Retina (tissue), 1 donor: ENCODE measurements at regions not wholly inside any gene's neighbourhood (a gene's known extent, or its start where the extent isn't known, plus 50 kb on each side); places are given as distances from the start of the nearest gene placed in this dataset.

Source experiments
- DNase-seq: peaks from one replicate; pipeline ENCODE4 v3.0.0-alpha.2; 2016

DNA sequence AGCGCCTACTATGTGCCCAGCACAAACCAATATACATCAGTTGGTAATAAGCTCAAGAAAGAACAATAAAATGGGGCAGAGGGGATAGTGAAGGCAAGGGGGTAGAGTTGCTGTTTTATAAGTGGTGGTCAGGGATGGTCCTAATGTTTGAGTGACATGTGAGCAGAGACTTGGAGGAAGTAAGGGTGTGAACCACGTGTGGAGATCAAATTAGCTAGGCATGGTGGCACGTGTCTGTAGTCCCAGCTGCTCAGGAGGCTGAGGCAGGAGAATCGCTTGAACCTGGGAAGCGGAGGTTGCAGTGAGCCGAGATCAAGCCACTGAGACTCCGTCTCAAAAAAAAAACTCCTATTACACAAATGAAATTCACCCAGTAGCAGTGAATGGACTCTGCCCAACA lies 56.5 kb downstream of the IRX6 start:
- DNase-seq, result no peak

DNA sequence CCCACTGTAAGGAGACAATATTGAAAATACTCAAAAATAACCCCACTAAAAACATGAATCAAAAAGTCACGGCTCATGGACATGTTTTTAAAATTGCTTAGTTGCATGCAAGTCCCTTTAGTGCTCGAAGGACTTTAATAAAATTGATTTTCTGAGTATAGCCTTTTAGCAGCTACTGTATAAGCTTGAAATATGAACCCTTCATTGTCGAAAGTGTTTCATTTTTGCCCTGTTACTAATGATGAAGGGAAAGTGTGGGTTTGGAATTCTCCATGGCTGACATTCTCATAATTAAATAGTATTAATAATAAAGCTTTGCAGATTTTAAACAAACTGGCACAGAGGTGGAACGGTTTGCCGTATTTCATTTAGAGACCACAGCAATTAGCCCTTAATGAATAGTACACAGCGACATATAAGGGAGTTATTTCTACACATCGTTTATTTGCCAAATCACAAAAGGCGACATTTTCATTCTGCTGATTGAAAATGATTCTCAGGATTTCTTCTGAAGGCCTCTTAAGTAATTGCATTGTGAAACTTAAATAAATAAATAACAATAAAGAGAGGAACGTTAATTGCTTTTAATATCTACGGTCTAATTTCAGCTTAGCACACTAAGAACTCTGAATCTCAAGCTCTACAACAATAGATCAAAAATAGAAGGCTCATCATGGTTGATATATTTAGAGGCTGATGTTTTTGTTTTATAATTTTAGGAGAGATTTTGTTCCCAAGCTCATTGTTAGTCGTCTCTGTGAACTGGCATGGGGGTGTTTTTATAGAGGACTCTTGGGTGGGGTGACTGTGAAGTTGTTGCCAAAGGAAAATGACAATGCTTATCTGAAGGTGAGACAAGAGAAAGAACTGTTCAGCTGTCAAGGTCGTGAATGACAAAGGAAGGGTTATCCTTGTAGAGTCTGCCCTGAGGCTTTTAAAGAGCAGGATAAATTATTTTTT lies 60.6 kb downstream of the IRX6 start:
- no peak for DNase-seq

DNA sequence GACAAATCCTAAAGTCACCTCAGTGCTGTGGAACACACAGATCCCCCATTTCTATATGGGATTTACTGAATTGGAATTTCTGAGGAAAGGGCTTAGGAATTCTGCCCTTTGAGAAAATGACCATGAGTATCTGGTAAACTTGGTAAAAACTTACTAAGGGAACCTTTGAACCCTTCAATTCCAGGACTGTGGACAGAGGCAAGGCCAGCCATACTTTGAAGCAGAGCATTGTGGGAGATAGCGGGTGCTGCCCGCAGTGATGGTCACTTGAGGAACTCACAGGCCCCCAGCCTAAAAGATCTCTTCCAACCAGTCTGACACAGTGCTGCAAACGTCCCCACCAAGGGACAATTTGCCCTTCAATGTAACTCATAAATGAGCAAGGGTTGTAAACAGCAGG lies 61.4 kb downstream of the IRX6 start:
- no peak for DNase-seq

DNA sequence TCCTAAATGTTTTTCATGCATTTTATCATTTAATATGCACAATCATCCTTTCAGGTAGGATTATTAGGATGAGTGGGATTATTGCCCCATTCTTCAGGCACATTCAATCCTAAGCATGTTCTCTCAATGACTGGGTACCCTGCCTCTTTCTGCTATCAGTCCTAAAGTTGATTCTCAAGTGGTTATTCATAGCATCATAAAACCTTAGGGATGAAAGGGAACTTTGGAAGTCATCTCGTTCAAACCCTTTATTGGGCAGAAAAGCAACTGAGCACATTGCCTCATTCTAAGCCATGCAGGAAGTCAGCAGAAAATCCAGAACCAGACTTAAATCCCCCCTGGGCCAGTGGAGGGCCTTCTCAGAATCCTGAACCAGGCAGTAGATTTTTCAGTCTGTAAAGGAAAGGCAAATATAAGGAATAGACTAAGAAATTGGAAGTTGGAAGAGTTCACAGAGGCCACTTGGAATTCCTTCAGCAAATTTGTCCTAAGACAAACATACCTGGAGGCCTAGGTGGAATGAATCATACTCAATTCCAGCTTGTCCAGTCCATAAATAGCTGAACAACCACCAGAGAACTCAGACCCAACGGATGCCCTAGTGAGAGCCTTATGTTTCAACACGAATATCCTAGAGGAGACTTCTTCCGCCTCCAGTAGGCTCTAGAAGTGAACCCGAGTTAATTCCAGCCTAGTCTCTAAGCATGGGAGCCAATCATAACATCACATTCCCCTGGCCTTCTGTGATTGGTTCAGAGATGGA lies 62.7 kb downstream of the IRX6 start:
- DNase-seq, result no peak

DNA sequence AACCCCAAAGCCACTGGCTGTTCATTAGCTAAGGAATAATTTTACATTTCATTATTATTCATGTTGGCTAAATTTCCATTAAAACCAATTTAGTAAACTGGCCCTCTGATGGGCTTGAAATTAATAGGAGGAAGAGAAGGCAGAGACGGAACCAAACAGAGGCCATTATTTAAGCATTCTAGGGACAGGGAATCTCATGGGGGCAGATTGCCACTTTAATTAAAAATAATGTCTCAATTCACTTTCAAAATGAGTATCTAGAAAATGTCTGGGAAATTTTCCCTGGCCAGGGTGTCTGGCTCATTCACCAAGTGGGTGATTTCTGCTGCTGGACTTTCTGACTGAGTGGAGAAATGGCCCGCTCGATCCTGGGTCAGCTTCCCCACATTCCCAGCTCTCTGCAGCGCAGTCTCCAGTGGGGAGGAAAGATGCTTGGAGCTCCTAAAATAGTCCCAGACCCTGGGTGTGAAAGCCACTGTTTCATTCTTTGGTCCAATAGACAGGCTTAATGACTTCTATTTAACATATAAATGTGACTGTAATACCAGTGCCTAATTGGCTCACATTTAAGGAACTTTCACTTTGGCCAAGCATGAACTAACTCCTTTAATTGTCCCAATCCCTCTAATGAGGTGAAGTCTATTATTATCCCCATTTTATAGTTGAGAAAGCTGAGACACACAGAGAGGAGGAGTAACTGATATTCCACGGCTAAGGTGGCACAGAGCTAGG lies 64.3 kb downstream of the IRX6 start:
- no peak for DNase-seq

DNA sequence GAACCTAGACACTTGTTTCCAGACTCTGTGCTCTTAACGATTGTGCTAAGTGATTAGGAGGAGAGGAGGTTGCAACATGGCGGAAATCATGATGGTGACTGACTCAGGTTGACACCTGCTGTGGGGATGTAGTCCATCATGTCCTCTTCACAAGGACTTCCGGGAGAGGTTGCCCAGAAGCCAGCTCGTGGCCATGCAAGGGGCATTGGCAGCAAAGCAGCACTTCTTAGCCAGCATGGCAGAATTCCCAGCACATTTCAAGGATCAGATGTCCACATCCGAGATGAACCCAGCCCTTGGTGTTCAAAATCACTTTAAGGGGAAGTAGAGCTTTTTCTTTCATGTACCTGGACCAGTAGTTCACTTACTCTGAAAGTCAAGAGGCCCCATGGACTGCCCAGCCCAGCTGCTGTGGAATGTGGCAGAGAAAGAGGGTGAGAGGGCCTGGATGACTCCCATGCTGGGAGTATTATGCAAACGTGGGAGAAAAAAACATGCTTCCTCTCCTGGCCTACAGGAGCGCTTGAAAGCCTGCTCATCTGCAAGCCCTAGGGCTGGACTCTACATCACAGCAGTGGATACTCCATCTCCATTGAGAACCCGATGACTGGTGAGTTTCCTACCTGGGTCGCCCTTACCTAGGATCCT lies 65.5 kb downstream of the IRX6 start:
- no peak for DNase-seq

DNA sequence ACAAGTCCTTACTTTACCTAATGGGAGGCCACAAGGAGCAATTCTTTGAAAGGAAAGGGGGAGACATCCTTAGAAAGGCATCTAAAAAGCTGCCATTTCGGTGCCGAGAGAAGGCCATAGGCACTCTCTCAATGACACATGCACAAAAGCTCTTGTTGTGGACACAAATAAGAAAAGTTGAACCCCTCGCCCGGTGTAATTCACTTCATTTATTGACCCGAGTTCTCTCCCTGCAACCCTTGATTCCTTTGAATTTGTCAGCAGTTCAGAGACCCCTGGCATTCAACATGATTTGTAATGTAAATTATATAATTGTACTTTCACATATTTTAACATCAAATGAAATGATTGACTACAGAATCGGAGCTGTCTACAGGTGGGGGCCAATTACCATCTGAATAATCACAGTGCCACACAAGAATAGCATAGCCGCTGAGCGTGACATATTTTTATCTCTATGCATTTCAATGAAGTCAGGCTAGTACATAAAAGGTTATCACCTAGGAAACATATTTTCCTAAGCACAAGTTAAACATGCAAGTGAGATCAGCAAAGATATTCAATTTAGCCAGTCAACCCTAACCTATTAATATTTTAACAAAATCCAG lies 66.7 kb downstream of the IRX6 start:
- DNase-seq, result no peak

DNA sequence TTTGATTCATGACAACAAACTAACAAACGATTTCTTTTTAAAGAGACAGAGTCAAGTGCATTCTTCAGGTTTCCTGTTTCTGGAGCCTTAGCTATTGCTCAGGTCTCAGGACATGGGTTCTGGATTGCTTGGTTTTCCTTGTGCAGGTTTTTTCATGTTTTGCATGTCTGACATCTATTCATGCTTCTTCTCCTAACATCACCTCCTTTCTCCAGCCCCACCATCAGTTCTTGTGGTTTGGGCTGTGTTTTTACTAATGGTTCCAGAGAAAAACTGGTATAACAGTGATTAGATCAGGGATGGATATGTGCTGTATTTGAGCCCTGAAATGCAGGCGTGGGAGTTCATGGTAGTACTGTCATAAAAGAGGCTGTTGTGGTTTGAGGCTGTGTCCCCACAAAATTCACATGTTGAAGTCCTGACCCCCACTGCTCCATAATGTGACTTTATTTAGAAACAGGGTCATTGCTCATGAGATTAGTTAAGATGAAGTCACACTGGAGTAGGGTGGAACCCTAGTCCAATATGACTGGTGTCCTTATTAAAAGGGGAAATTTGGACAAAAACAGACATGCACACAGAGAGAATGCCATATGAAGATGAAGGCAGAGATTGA lies 67.9 kb downstream of the IRX6 start:
- DNase-seq, result no peak

DNA sequence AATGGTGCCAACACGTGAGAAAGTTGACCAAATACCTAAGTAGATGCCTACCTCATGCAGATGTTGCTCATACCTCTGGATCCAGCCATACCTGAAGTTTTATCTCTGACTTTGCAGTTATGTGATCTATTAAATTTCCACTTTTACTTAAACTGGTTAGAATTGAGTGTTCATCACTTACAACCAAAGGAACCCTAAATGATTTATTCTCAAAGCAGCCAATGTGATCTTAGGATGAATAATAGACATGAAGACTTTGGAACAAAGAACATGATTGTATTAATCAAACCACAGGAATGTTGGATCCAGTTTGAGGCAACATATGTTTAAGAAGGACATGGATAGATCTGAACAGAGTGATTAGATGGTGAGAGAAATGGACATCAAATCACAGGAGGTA lies 68.7 kb downstream of the IRX6 start:
- no peak for DNase-seq

DNA sequence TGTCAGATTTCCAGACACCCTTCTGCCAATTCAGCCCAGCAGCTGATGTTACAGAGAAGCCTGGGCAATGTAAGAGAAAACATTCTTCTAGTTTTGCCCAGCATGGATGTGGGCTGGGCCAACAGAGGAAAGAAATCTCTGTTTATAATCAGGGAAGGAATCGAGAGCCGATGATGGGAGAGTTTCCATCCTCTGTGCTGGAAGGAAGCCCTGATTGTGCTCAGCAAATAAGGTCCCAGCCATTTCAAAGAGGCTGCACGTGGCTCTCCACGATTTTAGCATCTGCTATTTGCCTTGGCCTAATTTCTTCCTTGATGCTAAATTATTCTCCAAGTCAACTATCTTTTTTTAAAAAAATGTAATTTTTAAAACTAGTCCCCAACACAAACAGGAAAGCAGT lies 70.0 kb downstream of the IRX6 start:
- DNase-seq, result no peak

DNA sequence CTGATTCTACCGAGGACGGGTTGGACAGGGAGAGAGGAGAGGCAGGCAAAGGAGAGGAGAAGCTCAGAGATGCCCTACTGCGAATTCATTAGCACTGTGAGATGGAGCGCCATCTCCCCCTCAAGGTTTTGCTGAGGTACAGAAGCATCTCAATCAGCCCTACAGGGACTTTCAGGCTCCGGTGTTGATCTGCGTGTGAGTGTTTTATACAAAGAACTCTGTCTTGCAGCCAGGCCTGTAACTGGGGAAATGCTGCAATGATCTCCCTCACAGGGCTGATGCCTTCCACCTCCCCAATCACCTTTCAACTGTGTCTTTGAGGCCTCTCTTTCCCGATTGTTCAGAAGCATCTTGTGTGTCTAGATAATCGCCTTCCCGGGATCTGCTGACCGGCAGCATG lies 74.8 kb downstream of the IRX6 start:
- peak; percentile 65 for DNase-seq

DNA sequence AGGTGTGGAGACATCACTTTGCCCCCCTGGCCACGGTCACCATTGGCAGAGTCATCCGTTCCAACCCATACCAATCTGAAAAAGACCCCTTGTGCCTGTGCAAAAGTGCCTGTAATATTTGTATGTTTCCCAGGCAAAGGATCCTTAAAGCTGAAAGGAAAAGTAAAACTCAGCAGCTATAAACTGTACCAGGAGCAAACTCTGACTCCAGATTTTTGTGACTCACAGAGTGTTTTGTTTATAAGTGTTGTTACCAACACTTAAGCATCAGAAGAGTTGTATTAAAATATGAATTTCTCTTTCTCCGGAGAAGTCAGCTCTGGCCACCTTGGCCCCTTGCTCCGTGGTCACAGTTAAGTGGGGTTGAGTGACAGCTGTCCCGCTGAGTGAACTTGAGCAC lies 75.9 kb downstream of the IRX6 start:
- DNase-seq, result no peak

DNA sequence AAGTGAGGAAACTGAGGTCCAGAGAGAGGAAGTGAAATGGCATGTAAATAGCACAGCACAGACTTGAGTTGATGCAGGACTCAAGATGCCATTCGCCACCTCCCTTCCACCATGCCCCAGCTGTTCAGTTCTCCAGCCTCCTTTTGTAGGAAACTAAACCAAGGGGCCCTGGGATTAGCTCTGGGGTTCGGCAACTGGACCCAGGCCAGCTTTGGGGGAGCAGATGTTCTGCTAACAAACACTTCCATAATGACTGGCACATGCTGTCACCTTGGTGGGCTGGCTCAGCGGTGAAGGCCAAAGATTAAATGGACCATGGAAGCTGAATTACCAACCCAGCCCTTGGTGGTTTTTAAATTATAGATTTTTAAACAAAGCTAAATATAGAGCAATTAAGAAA lies 77.0 kb downstream of the IRX6 start:
- no peak for DNase-seq

DNA sequence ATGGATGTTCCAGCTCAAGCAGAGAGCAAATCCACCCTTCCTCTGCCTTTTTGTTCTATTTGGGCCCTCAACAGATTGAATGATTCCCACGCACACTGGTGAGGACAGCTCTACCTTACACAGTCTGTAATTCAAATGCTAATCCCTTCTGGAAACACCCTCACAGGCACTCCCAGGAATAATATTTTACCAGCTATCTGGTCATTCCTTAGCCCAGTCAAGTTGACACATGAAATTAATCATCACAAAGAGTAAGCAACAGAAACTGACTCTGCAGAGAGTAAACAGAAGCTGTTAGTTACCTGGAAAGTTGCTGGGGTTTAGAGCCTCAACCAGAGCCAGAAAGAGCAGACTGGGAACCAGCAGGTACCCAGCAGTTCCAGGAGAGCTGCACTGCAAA lies 75.5 kb upstream of the MMP2 start:
- DNase-seq, result no peak

DNA sequence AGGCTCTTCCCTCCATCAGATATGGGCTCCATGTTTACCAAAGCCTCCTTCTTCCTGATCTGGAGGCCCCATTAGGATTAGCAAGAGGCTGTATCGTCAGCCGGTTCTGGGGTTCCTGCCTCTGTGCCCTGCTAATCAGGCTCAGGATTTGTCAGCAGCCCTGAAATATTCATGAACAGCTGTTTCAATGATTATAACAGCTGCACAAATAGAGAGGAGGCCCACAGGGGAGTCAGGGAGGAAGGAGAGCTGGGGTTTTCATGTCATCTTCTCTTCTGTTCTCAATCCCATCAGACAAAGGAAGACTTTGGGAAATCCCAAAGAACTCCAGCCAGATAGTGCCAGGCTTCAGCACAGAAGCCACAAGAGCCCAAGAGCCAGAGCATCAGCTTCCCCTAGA lies 72.3 kb upstream of the MMP2 start:
- DNase-seq, result no peak

DNA sequence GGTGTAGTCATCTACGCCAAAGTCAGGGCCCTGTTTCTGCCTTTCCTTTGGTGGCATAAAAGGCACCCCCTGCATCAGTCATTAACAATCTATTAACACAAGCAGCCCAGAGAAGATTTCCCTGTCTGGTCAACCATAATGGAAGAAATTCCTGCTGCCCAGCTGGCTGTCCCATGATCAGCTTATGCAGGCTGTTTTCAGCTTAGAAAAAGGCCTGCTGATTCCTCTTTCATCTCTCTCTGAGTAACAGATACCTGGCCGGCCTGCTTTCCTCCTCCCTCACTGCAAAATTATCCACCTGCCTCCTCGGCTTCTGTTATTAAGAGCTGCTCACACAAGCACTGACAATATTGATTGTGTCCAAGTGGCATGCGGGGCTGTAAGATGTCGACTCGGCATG lies 70.3 kb upstream of the MMP2 start:
- DNase-seq, result peak; percentile 81

DNA sequence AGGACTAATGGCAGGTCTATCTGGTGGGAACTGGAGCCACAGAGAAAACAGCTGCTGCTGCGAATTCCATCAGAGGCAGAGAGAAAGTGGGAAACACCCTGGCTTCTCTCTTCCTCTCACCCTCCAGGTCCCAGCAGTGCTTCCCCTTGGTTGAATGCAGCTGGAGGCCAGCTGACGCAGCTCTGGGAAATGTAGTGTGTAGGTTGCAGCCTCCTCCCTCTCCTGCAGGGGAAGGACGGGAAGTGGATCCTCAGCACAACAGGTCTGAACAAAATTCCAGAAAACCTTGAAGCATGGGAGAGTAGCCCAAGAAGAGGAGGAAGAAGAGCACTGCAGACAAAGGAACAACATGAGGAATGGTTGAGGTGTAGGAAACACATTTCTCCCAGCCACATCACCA lies 67.8 kb upstream of the MMP2 start:
- DNase-seq, result no peak

DNA sequence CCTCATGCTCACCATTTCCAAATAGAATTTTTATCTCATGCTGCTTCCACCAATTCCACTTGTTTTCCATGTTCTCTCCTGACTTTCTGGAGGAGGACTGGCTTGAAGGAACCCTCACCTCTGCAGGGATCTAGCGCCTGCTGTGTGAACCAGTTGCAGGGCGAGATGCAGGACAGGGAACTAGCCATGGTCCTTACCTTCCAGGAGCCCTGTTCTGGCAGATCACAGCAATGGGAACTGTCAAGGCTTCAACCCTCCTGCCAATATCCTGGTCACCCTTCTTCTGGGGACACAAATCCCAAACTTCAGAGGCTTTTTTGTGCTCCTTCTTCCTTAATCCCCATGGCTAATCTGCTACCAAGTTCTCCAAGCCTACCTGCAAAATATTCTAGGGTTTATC lies 60.4 kb upstream of the MMP2 start:
- no peak for DNase-seq

DNA sequence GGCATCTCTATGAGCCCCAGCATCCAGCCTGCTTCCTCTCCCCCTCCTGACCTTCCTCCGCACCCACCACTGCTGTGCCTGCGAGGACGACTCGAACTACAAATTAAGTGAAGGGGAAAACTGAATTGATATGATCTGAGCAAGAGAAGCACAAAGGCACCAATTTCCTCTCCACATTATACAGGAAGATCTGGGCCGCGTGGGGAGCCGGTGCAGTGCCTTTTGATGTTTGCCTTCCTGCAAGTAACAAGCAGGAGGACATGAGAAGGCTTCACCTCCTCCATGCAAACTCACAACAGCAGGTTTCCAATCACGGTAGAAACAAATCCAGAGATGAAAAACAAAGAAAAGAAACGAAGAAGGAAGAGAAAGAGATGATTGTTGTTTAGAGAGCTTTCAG lies 57.8 kb upstream of the MMP2 start:
- DNase-seq, result no peak

DNA sequence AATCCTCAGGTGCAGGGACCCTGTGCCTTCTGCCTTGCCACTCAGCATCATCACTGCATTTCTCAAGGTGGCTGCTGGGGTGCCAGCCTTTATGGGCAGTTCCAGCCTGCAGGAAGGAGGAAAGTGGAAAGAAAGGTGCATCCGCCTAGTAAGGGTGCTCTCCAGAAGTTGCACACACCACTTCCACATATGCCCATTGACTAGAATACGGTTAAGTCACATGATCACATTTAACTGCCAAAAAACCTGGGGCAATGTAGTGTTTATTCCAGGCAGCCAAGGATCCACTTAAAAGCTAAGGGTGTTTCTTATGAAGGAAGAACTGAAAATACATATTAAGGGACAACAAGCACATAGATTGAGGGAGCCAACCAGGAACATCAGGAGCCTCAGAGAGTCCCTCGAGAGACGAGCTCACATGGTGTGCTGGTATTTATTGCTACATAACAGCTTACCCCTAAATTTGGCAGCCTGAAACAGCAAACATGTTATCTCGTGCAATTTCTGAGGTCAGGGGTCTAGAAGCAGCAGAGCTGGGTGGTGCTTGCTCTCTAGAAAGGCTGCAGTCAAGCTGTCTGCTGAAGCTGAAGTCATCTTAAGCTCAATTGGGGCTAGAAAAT lies 52.0 kb upstream of the MMP2 start:
- no peak for DNase-seq
